Loucy (cell line): ENCODE measurements at regions not wholly inside any gene's neighbourhood (a gene's known extent, or its start where the extent isn't known, plus 50 kb on each side); places are given as distances from the start of the nearest gene placed in this dataset.

Experiments used
- H2AFZ ChIP-seq: fragments of 200-600 bp; sonication (generic); 2 replicates; pipeline ENCODE4 v1.6.0; 2016; ENCODE audit warnings: antibody characterized with exemption, mild to moderate bottlenecking, low read length, moderate library complexity
- H3F3A ChIP-seq: fragments of 200-600 bp; 2 replicates; pipeline ENCODE4 v1.6.0; 2016; ENCODE audit warnings: antibody characterized with exemption, low read depth, mild to moderate bottlenecking
- H3K27me3 ChIP-seq: fragments of 200-600 bp; sonication (generic); 2 replicates; pipeline ENCODE4 v1.6.1; 2014; ENCODE audit warnings: low read length, mild to moderate bottlenecking; ENCODE audit not compliant: insufficient read depth, poor library complexity, severe bottlenecking
- H3K36me3 ChIP-seq: fragments of 200-600 bp; sonication (generic); 2 replicates; pipeline ENCODE4 v1.6.1; 2016; ENCODE audit warnings: low read length; ENCODE audit not compliant: insufficient read depth
- H3K4me1 ChIP-seq: fragments of 200-600 bp; sonication (generic); 2 replicates; pipeline ENCODE4 v1.5.1; 2014; ENCODE audit warnings: low read length, mild to moderate bottlenecking; ENCODE audit not compliant: insufficient read depth, poor library complexity, severe bottlenecking
- H3K4me2 ChIP-seq: fragments of 200-600 bp; sonication (generic); 2 replicates; pipeline ENCODE4 v1.6.0; 2014; ENCODE audit warnings: antibody characterized with exemption, low read length, low read depth, mild to moderate bottlenecking; ENCODE audit not compliant: poor library complexity, severe bottlenecking
- H3K4me3 ChIP-seq: fragments of 200-600 bp; sonication (generic); 2 replicates; pipeline ENCODE4 v1.5.1; 2014; ENCODE audit warnings: low read length, mild to moderate bottlenecking, mixed read lengths; ENCODE audit not compliant: poor library complexity, severe bottlenecking
- H3K79me2 ChIP-seq: fragments of 200-600 bp; sonication (generic); 2 replicates; pipeline ENCODE4 v1.6.1; 2014; ENCODE audit warnings: low read length; ENCODE audit not compliant: insufficient read depth
- H3K9ac ChIP-seq: fragments of 200-600 bp; sonication (generic); 2 replicates; pipeline ENCODE4 v1.6.0; 2014; ENCODE audit warnings: mild to moderate bottlenecking, low read depth, low read length, moderate library complexity; ENCODE audit not compliant: poor library complexity, severe bottlenecking
- H3K9me2 ChIP-seq: fragments of 200-600 bp; sonication (generic); replicated peaks from 2 replicates; pipeline ENCODE4 v1.6.1; 2016; ENCODE audit warnings: low read depth, low read length, mixed read lengths
- H3K9me3 ChIP-seq: fragments of 200-600 bp; sonication (generic); 2 replicates; pipeline ENCODE4 v1.6.1; 2014; ENCODE audit warnings: mild to moderate bottlenecking, antibody characterized with exemption, low read length, low read depth; ENCODE audit not compliant: insufficient read depth
- H4K20me1 ChIP-seq: fragments of 200-600 bp; sonication (generic); 2 replicates; pipeline ENCODE4 v1.6.0; 2014; ENCODE audit warnings: antibody characterized with exemption, low read length, mild to moderate bottlenecking; ENCODE audit not compliant: insufficient read depth, poor library complexity, severe bottlenecking
- EZH2phosphoT487 ChIP-seq: fragments of 200-600 bp; IDR thresholded peaks from 2 replicates; pipeline ENCODE4 v1.6.1; 2018; ENCODE audit warnings: antibody characterized with exemption, mild to moderate bottlenecking, moderate library complexity, borderline replicate concordance
- TF ChIP-seq, protein P1 (sequence below): fragments of 200-600 bp; sonication (generic); conservative IDR thresholded peaks from 2 replicates; pipeline ENCODE4 v1.5.1; 2014; ENCODE audit warnings: mild to moderate bottlenecking, antibody characterized with exemption, low read length

DNA sequence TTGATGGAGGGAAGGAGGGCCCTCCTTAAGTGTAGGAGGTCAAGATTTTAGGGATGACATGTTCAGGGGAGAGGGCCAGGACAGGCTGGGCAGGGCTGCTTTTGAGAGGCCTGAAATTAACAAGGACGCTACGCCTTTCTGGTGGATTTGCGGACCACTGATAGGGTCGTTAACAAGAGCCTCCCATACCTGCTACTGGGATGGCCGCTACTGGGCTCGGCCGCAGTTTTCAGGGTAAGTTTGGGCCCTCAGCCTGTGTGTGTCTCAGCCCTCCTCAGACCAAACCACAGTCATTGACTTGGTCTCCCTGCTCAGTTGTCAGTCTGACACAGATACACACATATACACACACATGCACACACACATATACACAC is 180.9 kb downstream of the SMAD2 start:
- H3K36me3 ChIP-seq: no peaks in the 10 kb centered on the region
- no peaks in the 10 kb centered on the region for H3K27me3 ChIP-seq
- H3K9ac ChIP-seq: no peak overlapping the region
- H3K9me3 ChIP-seq: no peaks in the 10 kb centered on the region
- no peaks in the 10 kb centered on the region for H4K20me1 ChIP-seq
- no peaks in the 10 kb centered on the region for H3K79me2 ChIP-seq
- H3K9me2 ChIP-seq: no peaks in the 10 kb centered on the region
- H3K4me1 ChIP-seq: no peaks in the 10 kb centered on the region
- no peak overlapping the region for H2AFZ ChIP-seq
- no peak overlapping the region for H3K4me2 ChIP-seq
- no peak for TF ChIP-seq EZH2phosphoT487
- TF ChIP-seq, protein P1, sequence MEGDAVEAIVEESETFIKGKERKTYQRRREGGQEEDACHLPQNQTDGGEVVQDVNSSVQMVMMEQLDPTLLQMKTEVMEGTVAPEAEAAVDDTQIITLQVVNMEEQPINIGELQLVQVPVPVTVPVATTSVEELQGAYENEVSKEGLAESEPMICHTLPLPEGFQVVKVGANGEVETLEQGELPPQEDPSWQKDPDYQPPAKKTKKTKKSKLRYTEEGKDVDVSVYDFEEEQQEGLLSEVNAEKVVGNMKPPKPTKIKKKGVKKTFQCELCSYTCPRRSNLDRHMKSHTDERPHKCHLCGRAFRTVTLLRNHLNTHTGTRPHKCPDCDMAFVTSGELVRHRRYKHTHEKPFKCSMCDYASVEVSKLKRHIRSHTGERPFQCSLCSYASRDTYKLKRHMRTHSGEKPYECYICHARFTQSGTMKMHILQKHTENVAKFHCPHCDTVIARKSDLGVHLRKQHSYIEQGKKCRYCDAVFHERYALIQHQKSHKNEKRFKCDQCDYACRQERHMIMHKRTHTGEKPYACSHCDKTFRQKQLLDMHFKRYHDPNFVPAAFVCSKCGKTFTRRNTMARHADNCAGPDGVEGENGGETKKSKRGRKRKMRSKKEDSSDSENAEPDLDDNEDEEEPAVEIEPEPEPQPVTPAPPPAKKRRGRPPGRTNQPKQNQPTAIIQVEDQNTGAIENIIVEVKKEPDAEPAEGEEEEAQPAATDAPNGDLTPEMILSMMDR: no peak
- no peak overlapping the region for H3K4me3 ChIP-seq
- H3F3A ChIP-seq: no peaks in the 10 kb centered on the region

DNA sequence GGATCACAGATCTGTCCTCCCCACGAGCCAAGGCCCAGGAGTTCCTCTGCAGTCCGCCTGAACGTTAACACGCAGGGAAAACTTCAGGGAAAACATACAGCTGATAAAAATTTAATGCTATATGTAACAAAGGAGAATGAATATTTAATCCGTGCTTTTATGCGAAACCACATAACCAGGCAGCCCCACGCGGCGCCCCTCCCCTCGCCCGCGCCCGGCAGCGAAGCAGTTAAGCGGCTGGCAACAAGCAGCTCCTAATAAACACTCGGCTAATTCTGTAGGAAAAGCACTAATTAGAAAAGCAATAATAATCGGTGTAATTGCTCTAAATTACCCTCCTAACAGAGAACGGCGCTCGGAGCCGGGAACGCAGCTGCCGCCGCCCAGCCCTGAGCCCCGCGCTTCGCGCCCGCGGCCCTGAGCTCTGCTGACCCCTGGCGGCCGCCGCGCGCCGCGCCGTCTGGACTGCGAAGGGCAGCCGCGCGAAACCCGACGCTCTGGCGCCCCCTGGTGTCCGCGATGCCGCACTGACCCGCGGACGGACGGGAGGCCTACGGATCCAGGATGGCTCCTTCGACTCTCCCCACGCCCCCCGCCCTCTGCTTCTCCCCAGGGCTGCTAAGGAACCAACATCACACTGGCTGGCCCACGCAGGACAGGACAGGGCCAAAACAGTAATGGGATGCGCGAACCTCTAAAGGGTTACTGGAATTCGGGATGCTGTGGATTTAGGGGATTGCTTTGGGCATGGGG is 181.4 kb downstream of the SMAD2 start:
- H3K4me3 ChIP-seq: no peak overlapping the region
- H3K27me3 ChIP-seq: no peaks in the 10 kb centered on the region
- H3K4me2 ChIP-seq: no peak overlapping the region
- TF ChIP-seq, protein P1: peak; percentile 32; the same call in 1 of the 2 replicates
- no peak for TF ChIP-seq EZH2phosphoT487
- no peaks in the 10 kb centered on the region for H3F3A ChIP-seq
- H3K4me1 ChIP-seq: no peaks in the 10 kb centered on the region
- H3K36me3 ChIP-seq: no peaks in the 10 kb centered on the region
- no peaks in the 10 kb centered on the region for H4K20me1 ChIP-seq
- H3K9me2 ChIP-seq: no peaks in the 10 kb centered on the region
- H3K79me2 ChIP-seq: no peaks in the 10 kb centered on the region
- no peak overlapping the region for H3K9ac ChIP-seq
- no peak overlapping the region for H2AFZ ChIP-seq
- H3K9me3 ChIP-seq: no peaks in the 10 kb centered on the region

DNA sequence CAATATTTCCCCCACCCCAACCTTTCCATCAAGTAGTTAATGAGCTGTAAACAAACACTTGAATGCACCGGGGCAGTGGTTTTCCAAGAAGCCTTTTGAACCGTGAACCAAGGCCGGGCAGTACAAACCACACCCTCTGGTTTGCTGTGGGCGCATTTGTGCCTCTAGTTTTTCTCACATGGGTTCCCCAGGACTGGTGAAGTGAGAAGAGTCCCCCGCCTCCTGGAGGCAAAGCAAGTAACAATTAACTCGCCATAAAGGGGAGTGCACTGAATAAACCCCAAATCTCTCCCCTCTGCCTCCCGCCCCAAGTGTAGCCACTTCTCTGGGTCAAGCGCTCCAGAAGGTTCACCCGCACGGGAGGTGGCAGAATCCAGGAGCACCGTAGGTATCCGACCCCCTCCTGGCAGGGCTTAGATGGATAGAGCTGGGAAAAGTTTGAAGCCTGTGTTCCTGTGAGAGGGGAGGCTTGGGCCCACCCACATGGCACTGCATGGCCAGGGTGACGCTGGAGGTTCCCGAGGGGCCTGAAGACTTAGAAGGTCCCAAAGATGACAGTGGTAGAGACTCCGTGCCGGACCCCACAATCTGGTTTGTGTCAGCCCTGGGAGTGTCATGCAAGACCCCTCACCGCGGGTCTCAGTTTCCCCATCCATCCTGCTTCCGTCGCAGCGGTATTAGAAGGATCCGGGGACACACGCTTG is 182.2 kb downstream of the SMAD2 start:
- H3K4me2 ChIP-seq: no peak overlapping the region
- no peaks in the 10 kb centered on the region for H4K20me1 ChIP-seq
- H3F3A ChIP-seq: no peaks in the 10 kb centered on the region
- H3K79me2 ChIP-seq: no peaks in the 10 kb centered on the region
- H3K9me2 ChIP-seq: no peaks in the 10 kb centered on the region
- no peak overlapping the region for H3K4me3 ChIP-seq
- H2AFZ ChIP-seq: no peak overlapping the region
- no peak overlapping the region for H3K9ac ChIP-seq
- no peaks in the 10 kb centered on the region for H3K9me3 ChIP-seq
- TF ChIP-seq, protein P1: no peak
- TF ChIP-seq EZH2phosphoT487: no peak
- H3K4me1 ChIP-seq: no peaks in the 10 kb centered on the region
- H3K27me3 ChIP-seq: no peaks in the 10 kb centered on the region
- H3K36me3 ChIP-seq: no peaks in the 10 kb centered on the region
